Adipocyte (in vitro differentiated cells): ENCODE measurements at regions not wholly inside any gene's neighbourhood (a gene's known extent, or its start where the extent isn't known, plus 50 kb on each side); places are given as distances from the start of the nearest gene placed in this dataset.
A peak's percentile ranks its signal among the peaks of the same experiment; 100 is the strongest.

Experiments used
- DNase-seq: peaks from one replicate; pipeline ENCODE4 v3.0.0-alpha.2; 2015; ENCODE audit warnings: low read depth
- H3K27me3 ChIP-seq: replicated peaks from 2 replicates; pipeline ENCODE4 v1.7.0; 2013; ENCODE audit warnings: mild to moderate bottlenecking, low read length, moderate library complexity; ENCODE audit not compliant: control insufficient read depth, insufficient read depth
- H3K36me3 ChIP-seq: 2 replicates; pipeline ENCODE4 v1.7.0; 2013; ENCODE audit warnings: low read length, mild to moderate bottlenecking, moderate library complexity; ENCODE audit not compliant: control insufficient read depth, insufficient read depth, severe bottlenecking
- H3K4me1 ChIP-seq: 2 replicates; pipeline ENCODE4 v1.7.0; 2013; ENCODE audit warnings: mild to moderate bottlenecking, low read length, moderate library complexity; ENCODE audit not compliant: control insufficient read depth, insufficient read depth
- H3K4me3 ChIP-seq: 2 replicates; pipeline ENCODE4 v1.7.0; 2013; ENCODE audit warnings: mild to moderate bottlenecking, low read length, moderate library complexity
- H3K9ac ChIP-seq: 2 replicates; pipeline ENCODE4 v1.7.0; 2013; ENCODE audit warnings: mild to moderate bottlenecking, low read length, moderate library complexity
- H3K9me3 ChIP-seq: 2 replicates; pipeline ENCODE4 v1.7.0; 2013; ENCODE audit warnings: mild to moderate bottlenecking, low read length, moderate library complexity; ENCODE audit not compliant: control insufficient read depth

- H3K4me1 ChIP-seq, result peaks cover under 1% of the 10 kb centered on the region
- no peaks in the 10 kb centered on the region for H3K9me3 ChIP-seq
- H3K9ac ChIP-seq, result no peak overlapping the region
- H3K36me3 ChIP-seq, result no peaks in the 10 kb centered on the region
- H3K27me3 ChIP-seq, result no peaks in the 10 kb centered on the region
- no peak for DNase-seq
- no peak overlapping the region for H3K4me3 ChIP-seq
Observed at GRCh38 chr2:221137385-221137784, 434.7 kb downstream of the EPHA4 start.

- Histone ChIP-seq H3K9ac (no peak overlapping the region), H3K36me3 (no peaks in the 10 kb centered on the region), H3K4me3 (no peak overlapping the region), H3K4me1 (no peaks in the 10 kb centered on the region), H3K9me3 (no peaks in the 10 kb centered on the region), H3K27me3 (no peaks in the 10 kb centered on the region)
- DNase-seq, result no peak
Observed at GRCh38 chr2:221142341-221142740, 429.8 kb downstream of the EPHA4 start.

- no peaks in the 10 kb centered on the region for H3K4me1 ChIP-seq
- no peaks in the 10 kb centered on the region for H3K36me3 ChIP-seq
- no peaks in the 10 kb centered on the region for H3K27me3 ChIP-seq
- no peak for DNase-seq
- H3K9me3 ChIP-seq, result no peaks in the 10 kb centered on the region
- H3K4me3 ChIP-seq, result no peak overlapping the region
- H3K9ac ChIP-seq, result no peak overlapping the region
Observed at GRCh38 chr2:221143231-221143630, 428.9 kb downstream of the EPHA4 start.

GRCh38 chr2:221144909-221145308 lies 427.2 kb downstream of the EPHA4 start:
- Histone ChIP-seq H3K9ac (no peak overlapping the region), H3K36me3 (no peaks in the 10 kb centered on the region), H3K4me3 (no peak overlapping the region), H3K27me3 (no peaks in the 10 kb centered on the region), H3K4me1 (no peaks in the 10 kb centered on the region), H3K9me3 (no peaks in the 10 kb centered on the region)
- DNase-seq, result no peak

- Histone ChIP-seq H3K4me3 (no peak overlapping the region), H3K36me3 (no peaks in the 10 kb centered on the region), H3K9ac (no peak overlapping the region), H3K4me1 (no peaks in the 10 kb centered on the region), H3K27me3 (no peaks in the 10 kb centered on the region), H3K9me3 (no peaks in the 10 kb centered on the region)
- DNase-seq, result no peak
Observed at GRCh38 chr2:221145396-221145795, 426.7 kb downstream of the EPHA4 start.

- no peak for DNase-seq
- no peak overlapping the region for H3K4me3 ChIP-seq
- peaks cover 7% of the 10 kb centered on the region for H3K4me1 ChIP-seq
- H3K27me3 ChIP-seq, result no peaks in the 10 kb centered on the region
- H3K9me3 ChIP-seq, result no peaks in the 10 kb centered on the region
- no peak overlapping the region for H3K9ac ChIP-seq
- H3K36me3 ChIP-seq, result no peaks in the 10 kb centered on the region
Observed at GRCh38 chr2:221153226-221153625, 418.9 kb downstream of the EPHA4 start.

- no peak overlapping the region for H3K4me3 ChIP-seq
- H3K27me3 ChIP-seq, result no peaks in the 10 kb centered on the region
- H3K4me1 ChIP-seq, result peaks cover 7% of the 10 kb centered on the region
- DNase-seq, result no peak
- H3K36me3 ChIP-seq, result no peaks in the 10 kb centered on the region
- no peaks in the 10 kb centered on the region for H3K9me3 ChIP-seq
- H3K9ac ChIP-seq, result no peak overlapping the region
Observed at GRCh38 chr2:221154176-221154575, 417.9 kb downstream of the EPHA4 start.

GRCh38 chr2:221156062-221156734 lies 415.9 kb downstream of the EPHA4 start:
- H3K9ac ChIP-seq, result no peak overlapping the region
- no peaks in the 10 kb centered on the region for H3K9me3 ChIP-seq
- no peaks in the 10 kb centered on the region for H3K27me3 ChIP-seq
- no peak for DNase-seq
- peaks cover 7% of the 10 kb centered on the region for H3K4me1 ChIP-seq
- no peak overlapping the region for H3K4me3 ChIP-seq
- no peaks in the 10 kb centered on the region for H3K36me3 ChIP-seq

- no peak overlapping the region for H3K4me3 ChIP-seq
- no peak for DNase-seq
- H3K9ac ChIP-seq, result no peak overlapping the region
- no peaks in the 10 kb centered on the region for H3K36me3 ChIP-seq
- peaks cover 12% of the 10 kb centered on the region for H3K4me1 ChIP-seq
- no peaks in the 10 kb centered on the region for H3K9me3 ChIP-seq
- no peaks in the 10 kb centered on the region for H3K27me3 ChIP-seq
Observed at GRCh38 chr2:221161186-221161585, 410.9 kb downstream of the EPHA4 start.

GRCh38 chr2:221166292-221166691 lies 405.8 kb downstream of the EPHA4 start:
- no peak overlapping the region for H3K9ac ChIP-seq
- no peaks in the 10 kb centered on the region for H3K27me3 ChIP-seq
- no peak overlapping the region for H3K4me3 ChIP-seq
- H3K9me3 ChIP-seq, result no peaks in the 10 kb centered on the region
- peaks cover 20% of the 10 kb centered on the region for H3K4me1 ChIP-seq
- no peaks in the 10 kb centered on the region for H3K36me3 ChIP-seq
- peak; percentile 42 for DNase-seq

- Histone ChIP-seq H3K36me3 (no peaks in the 10 kb centered on the region), H3K4me3 (no peak overlapping the region), H3K4me1 (peaks cover 20% of the 10 kb centered on the region), H3K9ac (no peak overlapping the region), H3K27me3 (no peaks in the 10 kb centered on the region), H3K9me3 (no peaks in the 10 kb centered on the region)
- DNase-seq, result no peak
Observed at GRCh38 chr2:221167561-221167960, 404.5 kb downstream of the EPHA4 start.

GRCh38 chr2:221169724-221170123 lies 402.4 kb downstream of the EPHA4 start:
- DNase-seq, result no peak
- Histone ChIP-seq H3K36me3 (no peaks in the 10 kb centered on the region), H3K4me1 (peaks cover 20% of the 10 kb centered on the region), H3K9ac (no peak overlapping the region), H3K9me3 (no peaks in the 10 kb centered on the region), H3K4me3 (no peak overlapping the region), H3K27me3 (no peaks in the 10 kb centered on the region)
